Testis (tissue), 2 donors: ENCODE measurements at regions not wholly inside any gene's neighbourhood (a gene's known extent, or its start where the extent isn't known, plus 50 kb on each side); places are given as distances from the start of the nearest gene placed in this dataset.

Experiments
- CTCF ChIP-seq, 3 experiments: fragments of 450-650 bp in 2 of 3; fragments of 200-600 bp in 1 of 3; sonication (generic) in 1 of 3; IDR thresholded peaks; one replicate each; pipeline ENCODE4 v1.5.1; 2016 to 2019; ENCODE audit warnings: antibody characterized with exemption in 3 of 3, mild to moderate bottlenecking in 2 of 3, moderate library complexity in 1 of 3
- POLR2A ChIP-seq: fragments of 450-650 bp; IDR thresholded peaks from one replicate; pipeline ENCODE4 v1.6.1; 2017; ENCODE audit warnings: antibody characterized with exemption, mild to moderate bottlenecking, moderate library complexity

GRCh38 chr20:48148916-48149672 is 363.8 kb upstream of the SULF2 start:
- TF ChIP-seq CTCF (IDR thresholded peaks at IDR 0.05) (no peak), POLR2A (no peak)
